ENCODE measurements at regions not wholly inside any gene's neighbourhood (a gene's known extent, or its start where the extent isn't known, plus 50 kb on each side); places are given as distances from the start of the nearest gene placed in this dataset.

- DNase-seq, result no peak
These were observed 150.7 kb upstream of the BTBD3 start for GRCh38 chr20:11766961-11767360.

GRCh38 chr20:11769825-11770224 is 147.9 kb upstream of the BTBD3 start:
- DNase-seq, result no peak

- DNase-seq, result no peak
These were observed 145.4 kb upstream of the BTBD3 start for GRCh38 chr20:11772226-11772730.

GRCh38 chr20:11776687-11777086 is 141.0 kb upstream of the BTBD3 start:
- DNase-seq, result no peak

- DNase-seq, result peak; percentile 75
These were observed 140.1 kb upstream of the BTBD3 start for GRCh38 chr20:11777387-11778205.

- DNase-seq, result peak; percentile 72
These were observed 139.5 kb upstream of the BTBD3 start for GRCh38 chr20:11778206-11778570.

GRCh38 chr20:11780765-11781369 is 136.8 kb upstream of the BTBD3 start:
- DNase-seq, result no peak

GRCh38 chr20:11783102-11783850 is 134.4 kb upstream of the BTBD3 start:
- no peak for DNase-seq

- no peak for DNase-seq
These were observed 131.7 kb upstream of the BTBD3 start for GRCh38 chr20:11785885-11786507.

GRCh38 chr20:11790046-11790445 is 127.6 kb upstream of the BTBD3 start:
- DNase-seq, result no peak

- DNase-seq, result no peak
These were observed 126.4 kb upstream of the BTBD3 start for GRCh38 chr20:11791316-11791715.

- DNase-seq, result no peak
These were observed 125.7 kb upstream of the BTBD3 start for GRCh38 chr20:11791835-11792567.

- DNase-seq, result no peak
These were observed 125.1 kb upstream of the BTBD3 start for GRCh38 chr20:11792568-11792953.

- no peak for DNase-seq
These were observed 123.2 kb upstream of the BTBD3 start for GRCh38 chr20:11794525-11794924.

GRCh38 chr20:11795071-11795615 is 122.5 kb upstream of the BTBD3 start:
- no peak for DNase-seq

GRCh38 chr20:11796026-11796425 is 121.7 kb upstream of the BTBD3 start:
- DNase-seq, result peak; percentile 8

- no peak for DNase-seq
These were observed 120.5 kb upstream of the BTBD3 start for GRCh38 chr20:11797156-11797555.

GRCh38 chr20:11799281-11799684 is 118.4 kb upstream of the BTBD3 start:
- no peak for DNase-seq

- DNase-seq, result peak; percentile 60
These were observed 110.3 kb upstream of the BTBD3 start for GRCh38 chr20:11807054-11808048.

GRCh38 chr20:11808841-11809240 is 108.9 kb upstream of the BTBD3 start:
- DNase-seq, result no peak

Data from dermis blood vessel endothelial cell (primary cell).